ENCODE measurements at regions not wholly inside any gene's neighbourhood (a gene's known extent, or its start where the extent isn't known, plus 50 kb on each side); places are given as distances from the start of the nearest gene placed in this dataset.
A peak's percentile ranks its signal among the peaks of the same experiment; 100 is the strongest.

- H3K79me1 ChIP-seq (ENCODE audit: low read depth, low read length) = no peaks in the 10 kb centered on the region
- H2BK5ac ChIP-seq (ENCODE audit: low read length) = no peak overlapping the region
- H2BK12ac ChIP-seq (ENCODE audit: low read length) = no peak overlapping the region
- H3K36me3 ChIP-seq (replicated peaks in 1 of 2; ENCODE audit: control insufficient read depth in 2 of 2, insufficient read depth in 2 of 2, low read length in 2 of 2) = no peaks in the 10 kb centered on the region
- DNase-seq (ENCODE audit: low spot score) = no peak
- no CpG with 5 or more reads among the region's 10 CpGs for WGBS, 2 donors (ENCODE audit: extremely low coverage in 2 of 2, insufficient read length in 2 of 2, insufficient replicate concordance in 1 of 2)
- no peaks in the 10 kb centered on the region for H3K9me3 ChIP-seq (replicated peaks in 1 of 2; ENCODE audit: control insufficient read depth in 2 of 2, insufficient read depth in 1 of 2, low read depth in 1 of 2, low read length in 2 of 2)
- H3K23ac ChIP-seq (ENCODE audit: low read depth, low read length, poor library complexity) = no peak overlapping the region
- H3K4me1 ChIP-seq (ENCODE audit: control insufficient read depth in 2 of 2, insufficient read depth in 1 of 2, low read depth in 1 of 2, low read length in 2 of 2) = no peaks in the 10 kb centered on the region
- H2AFZ ChIP-seq (ENCODE audit: low read length) = no peak overlapping the region
- no peaks in the 10 kb centered on the region for H3K27me3 ChIP-seq (ENCODE audit: control insufficient read depth in 3 of 3, insufficient read depth in 3 of 3, low read depth in 1 of 3, low read length in 3 of 3)
- H3K9ac ChIP-seq (ENCODE audit: low read depth, low read length, poor library complexity) = no peak overlapping the region
- H4K91ac ChIP-seq (ENCODE audit: low read depth, low read length, poor library complexity) = no peak overlapping the region
- no peak overlapping the region for H3K14ac ChIP-seq (ENCODE audit: low read length)
- H2AK5ac ChIP-seq (ENCODE audit: low read depth, low read length) = no peak overlapping the region
- H3K4me2 ChIP-seq (ENCODE audit: insufficient read depth, low read length, poor library complexity, severe bottlenecking) = no peak overlapping the region
- H4K8ac ChIP-seq (ENCODE audit: low read depth, low read length) = no peak overlapping the region
- no peak overlapping the region for H3K4me3 ChIP-seq (ENCODE audit: low read length in 2 of 2)
- H2BK15ac ChIP-seq (ENCODE audit: low read length) = no peak overlapping the region
- H3K4ac ChIP-seq (ENCODE audit: low read length) = no peak overlapping the region
- no peak overlapping the region for H2BK120ac ChIP-seq (ENCODE audit: low read depth, low read length)
- H3K18ac ChIP-seq (ENCODE audit: low read length) = no peak overlapping the region
- no peak overlapping the region for H3K27ac ChIP-seq (replicated peaks; ENCODE audit: low read length)
Measured at GRCh38 chr19:31671411-31672035, 322.3 kb upstream of the TSHZ3 start.

GRCh38 chr19:31674503-31675192 is 325.4 kb upstream of the TSHZ3 start:
- H2AK5ac ChIP-seq (ENCODE audit: low read depth, low read length) = no peak overlapping the region
- H2BK12ac ChIP-seq (ENCODE audit: low read length) = no peak overlapping the region
- H3K79me1 ChIP-seq (ENCODE audit: low read depth, low read length) = no peaks in the 10 kb centered on the region
- no peak overlapping the region for H2BK5ac ChIP-seq (ENCODE audit: low read length)
- no peaks in the 10 kb centered on the region for H3K9me3 ChIP-seq (replicated peaks in 1 of 2; ENCODE audit: control insufficient read depth in 2 of 2, insufficient read depth in 1 of 2, low read depth in 1 of 2, low read length in 2 of 2)
- no peak for DNase-seq (ENCODE audit: low spot score)
- no peak overlapping the region for H4K91ac ChIP-seq (ENCODE audit: low read depth, low read length, poor library complexity)
- H4K8ac ChIP-seq (ENCODE audit: low read depth, low read length) = no peak overlapping the region
- H3K4me1 ChIP-seq (ENCODE audit: control insufficient read depth in 2 of 2, insufficient read depth in 1 of 2, low read depth in 1 of 2, low read length in 2 of 2) = no peaks in the 10 kb centered on the region
- H3K18ac ChIP-seq (ENCODE audit: low read length) = no peak overlapping the region
- no peak overlapping the region for H3K9ac ChIP-seq (ENCODE audit: low read depth, low read length, poor library complexity)
- no peak overlapping the region for H3K27ac ChIP-seq (replicated peaks; ENCODE audit: low read length)
- no peak overlapping the region for H2BK15ac ChIP-seq (ENCODE audit: low read length)
- no peak overlapping the region for H3K14ac ChIP-seq (ENCODE audit: low read length)
- H3K4me2 ChIP-seq (ENCODE audit: insufficient read depth, low read length, poor library complexity, severe bottlenecking) = no peak overlapping the region
- no CpG with 5 or more reads among the region's 11 CpGs for WGBS, 2 donors (ENCODE audit: extremely low coverage in 2 of 2, insufficient read length in 2 of 2, insufficient replicate concordance in 1 of 2)
- H3K27me3 ChIP-seq (ENCODE audit: control insufficient read depth in 3 of 3, insufficient read depth in 3 of 3, low read depth in 1 of 3, low read length in 3 of 3) = no peaks in the 10 kb centered on the region
- H3K36me3 ChIP-seq (replicated peaks in 1 of 2; ENCODE audit: control insufficient read depth in 2 of 2, insufficient read depth in 2 of 2, low read length in 2 of 2) = no peaks in the 10 kb centered on the region
- no peak overlapping the region for H3K4ac ChIP-seq (ENCODE audit: low read length)
- H3K23ac ChIP-seq (ENCODE audit: low read depth, low read length, poor library complexity) = no peak overlapping the region
- H2AFZ ChIP-seq (ENCODE audit: low read length) = no peak overlapping the region
- no peak overlapping the region for H3K4me3 ChIP-seq (ENCODE audit: low read length in 2 of 2)
- no peak overlapping the region for H2BK120ac ChIP-seq (ENCODE audit: low read depth, low read length)

- no peak overlapping the region for H3K9ac ChIP-seq (ENCODE audit: low read depth, low read length, poor library complexity)
- H2AFZ ChIP-seq (ENCODE audit: low read length) = no peak overlapping the region
- H4K91ac ChIP-seq (ENCODE audit: low read depth, low read length, poor library complexity) = no peak overlapping the region
- no peak overlapping the region for H2BK120ac ChIP-seq (ENCODE audit: low read depth, low read length)
- no peak overlapping the region for H4K8ac ChIP-seq (ENCODE audit: low read depth, low read length)
- no peaks in the 10 kb centered on the region for H3K9me3 ChIP-seq (replicated peaks in 1 of 2; ENCODE audit: control insufficient read depth in 2 of 2, insufficient read depth in 1 of 2, low read depth in 1 of 2, low read length in 2 of 2)
- H3K27me3 ChIP-seq (ENCODE audit: control insufficient read depth in 3 of 3, insufficient read depth in 3 of 3, low read depth in 1 of 3, low read length in 3 of 3) = no peaks in the 10 kb centered on the region
- H3K4me2 ChIP-seq (ENCODE audit: insufficient read depth, low read length, poor library complexity, severe bottlenecking) = no peak overlapping the region
- WGBS, 2 donors (ENCODE audit: extremely low coverage in 2 of 2, insufficient read length in 2 of 2, insufficient replicate concordance in 1 of 2) = no CpG with 5 or more reads among the region's 10 CpGs
- H3K4ac ChIP-seq (ENCODE audit: low read length) = no peak overlapping the region
- no peak for DNase-seq (ENCODE audit: low spot score)
- no peaks in the 10 kb centered on the region for H3K79me1 ChIP-seq (ENCODE audit: low read depth, low read length)
- H3K14ac ChIP-seq (ENCODE audit: low read length) = no peak overlapping the region
- no peak overlapping the region for H2BK5ac ChIP-seq (ENCODE audit: low read length)
- H3K23ac ChIP-seq (ENCODE audit: low read depth, low read length, poor library complexity) = peak overlapping the region; percentile 18
- no peak overlapping the region for H2BK12ac ChIP-seq (ENCODE audit: low read length)
- H3K36me3 ChIP-seq (replicated peaks in 1 of 2; ENCODE audit: control insufficient read depth in 2 of 2, insufficient read depth in 2 of 2, low read length in 2 of 2) = no peaks in the 10 kb centered on the region
- peak overlapping the region; percentile 25 for H3K18ac ChIP-seq (ENCODE audit: low read length)
- H3K27ac ChIP-seq (replicated peaks; ENCODE audit: low read length) = no peak overlapping the region
- H3K4me1 ChIP-seq (ENCODE audit: control insufficient read depth in 2 of 2, insufficient read depth in 1 of 2, low read depth in 1 of 2, low read length in 2 of 2) = no peaks in the 10 kb centered on the region
- H2AK5ac ChIP-seq (ENCODE audit: low read depth, low read length) = no peak overlapping the region
- H3K4me3 ChIP-seq (ENCODE audit: low read length in 2 of 2) = no peak overlapping the region
- H2BK15ac ChIP-seq (ENCODE audit: low read length) = no peak overlapping the region
Measured at GRCh38 chr19:31675193-31675913, 326.1 kb upstream of the TSHZ3 start.

GRCh38 chr19:31676271-31677004 is 327.2 kb upstream of the TSHZ3 start:
- Histone ChIP-seq H3K23ac (ENCODE audit: low read depth, low read length, poor library complexity) (no peak overlapping the region), H3K14ac (ENCODE audit: low read length) (no peak overlapping the region), H3K9ac (ENCODE audit: low read depth, low read length, poor library complexity) (no peak overlapping the region), H4K91ac (ENCODE audit: low read depth, low read length, poor library complexity) (no peak overlapping the region), H2BK12ac (ENCODE audit: low read length) (no peak overlapping the region), H3K27me3 (ENCODE audit: control insufficient read depth in 3 of 3, insufficient read depth in 3 of 3, low read depth in 1 of 3, low read length in 3 of 3) (no peaks in the 10 kb centered on the region), H3K4me1 (ENCODE audit: control insufficient read depth in 2 of 2, insufficient read depth in 1 of 2, low read depth in 1 of 2, low read length in 2 of 2) (no peaks in the 10 kb centered on the region), H3K18ac (ENCODE audit: low read length) (no peak overlapping the region), H2BK120ac (ENCODE audit: low read depth, low read length) (no peak overlapping the region), H2AK5ac (ENCODE audit: low read depth, low read length) (no peak overlapping the region), H3K27ac (replicated peaks; ENCODE audit: low read length) (no peak overlapping the region), H2BK15ac (ENCODE audit: low read length) (no peak overlapping the region), H4K8ac (ENCODE audit: low read depth, low read length) (no peak overlapping the region), H3K4ac (ENCODE audit: low read length) (no peak overlapping the region), H3K36me3 (replicated peaks in 1 of 2; ENCODE audit: control insufficient read depth in 2 of 2, insufficient read depth in 2 of 2, low read length in 2 of 2) (no peaks in the 10 kb centered on the region), H3K9me3 (replicated peaks in 1 of 2; ENCODE audit: control insufficient read depth in 2 of 2, insufficient read depth in 1 of 2, low read depth in 1 of 2, low read length in 2 of 2) (no peaks in the 10 kb centered on the region), H3K4me2 (ENCODE audit: insufficient read depth, low read length, poor library complexity, severe bottlenecking) (no peak overlapping the region), H3K79me1 (ENCODE audit: low read depth, low read length) (no peaks in the 10 kb centered on the region), H2AFZ (ENCODE audit: low read length) (no peak overlapping the region), H3K4me3 (ENCODE audit: low read length in 2 of 2) (no peak overlapping the region), H2BK5ac (ENCODE audit: low read length) (no peak overlapping the region)
- no peak for DNase-seq (ENCODE audit: low spot score)
- no CpG with 5 or more reads among the region's 3 CpGs for WGBS, 2 donors (ENCODE audit: extremely low coverage in 2 of 2, insufficient read length in 2 of 2, insufficient replicate concordance in 1 of 2)

Data from neuronal stem cell (in vitro differentiated cells).